Testis (tissue), 2 donors: ENCODE measurements at regions not wholly inside any gene's neighbourhood (a gene's known extent, or its start where the extent isn't known, plus 50 kb on each side); places are given as distances from the start of the nearest gene placed in this dataset.

Experiments
- DNase-seq: peaks from one replicate; pipeline ENCODE4 v3.0.0-alpha.2; 2019
- H3K27ac ChIP-seq, 2 donors: fragments of 200-600 bp; sonication (generic); one replicate each; pipeline ENCODE4 v1.5.1; 2019
- H3K27me3 ChIP-seq: fragments of 200-600 bp; sonication (generic); one replicate; pipeline ENCODE4 v1.5.1; 2019
- H3K36me3 ChIP-seq: fragments of 200-600 bp; sonication (generic); one replicate; pipeline ENCODE4 v1.5.1; 2017; ENCODE audit warnings: low read depth; ENCODE audit errors: missing control alignments
- H3K4me1 ChIP-seq: fragments of 200-600 bp; sonication (generic); one replicate; pipeline ENCODE4 v1.5.1; 2019
- H3K4me3 ChIP-seq, 2 donors: fragments of 200-600 bp; sonication (generic); one replicate each; pipeline ENCODE4 v1.5.1; 2017 to 2019
- H3K9me3 ChIP-seq: fragments of 200-600 bp; sonication (generic); one replicate; pipeline ENCODE4 v1.5.1; 2017
- POLR2A ChIP-seq: fragments of 450-650 bp; IDR thresholded peaks from one replicate; pipeline ENCODE4 v1.6.1; 2017; ENCODE audit warnings: antibody characterized with exemption, mild to moderate bottlenecking, moderate library complexity
- WGBS, 2 donors: methylation state at CpG; one replicate each; pipeline ENCODE4 v1.1.5; 2018; 5-methylcytosine and 5-hydroxymethylcytosine counted together
- intact Hi-C: fragments of 100-400 bp; cut with DNase I; formaldehyde crosslinking; loops from one replicate; pipeline ENCODE4 v1.15.1; 2023; ENCODE audit warnings: low total_unique reads
- TF ChIP-seq, protein P1 (sequence below), 3 experiments: fragments of 450-650 bp in 2 of 3; fragments of 200-600 bp in 1 of 3; sonication (generic) in 1 of 3; IDR thresholded peaks; one replicate each; pipeline ENCODE4 v1.5.1; 2016 to 2019; ENCODE audit warnings: antibody characterized with exemption in 3 of 3, mild to moderate bottlenecking in 2 of 3, moderate library complexity in 1 of 3

- no peak overlapping the region for H3K27ac ChIP-seq
- H3K4me1 ChIP-seq, result no peaks in the 10 kb centered on the region
- no peak for DNase-seq
- TF ChIP-seq POLR2A, result no peak
- TF ChIP-seq, protein P1, sequence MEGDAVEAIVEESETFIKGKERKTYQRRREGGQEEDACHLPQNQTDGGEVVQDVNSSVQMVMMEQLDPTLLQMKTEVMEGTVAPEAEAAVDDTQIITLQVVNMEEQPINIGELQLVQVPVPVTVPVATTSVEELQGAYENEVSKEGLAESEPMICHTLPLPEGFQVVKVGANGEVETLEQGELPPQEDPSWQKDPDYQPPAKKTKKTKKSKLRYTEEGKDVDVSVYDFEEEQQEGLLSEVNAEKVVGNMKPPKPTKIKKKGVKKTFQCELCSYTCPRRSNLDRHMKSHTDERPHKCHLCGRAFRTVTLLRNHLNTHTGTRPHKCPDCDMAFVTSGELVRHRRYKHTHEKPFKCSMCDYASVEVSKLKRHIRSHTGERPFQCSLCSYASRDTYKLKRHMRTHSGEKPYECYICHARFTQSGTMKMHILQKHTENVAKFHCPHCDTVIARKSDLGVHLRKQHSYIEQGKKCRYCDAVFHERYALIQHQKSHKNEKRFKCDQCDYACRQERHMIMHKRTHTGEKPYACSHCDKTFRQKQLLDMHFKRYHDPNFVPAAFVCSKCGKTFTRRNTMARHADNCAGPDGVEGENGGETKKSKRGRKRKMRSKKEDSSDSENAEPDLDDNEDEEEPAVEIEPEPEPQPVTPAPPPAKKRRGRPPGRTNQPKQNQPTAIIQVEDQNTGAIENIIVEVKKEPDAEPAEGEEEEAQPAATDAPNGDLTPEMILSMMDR (IDR thresholded peaks at IDR 0.05), result no peak
- H3K27me3 ChIP-seq, result no peaks in the 10 kb centered on the region
- no peaks in the 10 kb centered on the region for H3K36me3 ChIP-seq
- no peak overlapping the region for H3K4me3 ChIP-seq
- H3K9me3 ChIP-seq, result no peaks in the 10 kb centered on the region
- intact Hi-C loops, result no loop called here
Measured at GRCh38 chr11:11082646-11083045, 224.8 kb upstream of the ZBED5 start.

DNA sequence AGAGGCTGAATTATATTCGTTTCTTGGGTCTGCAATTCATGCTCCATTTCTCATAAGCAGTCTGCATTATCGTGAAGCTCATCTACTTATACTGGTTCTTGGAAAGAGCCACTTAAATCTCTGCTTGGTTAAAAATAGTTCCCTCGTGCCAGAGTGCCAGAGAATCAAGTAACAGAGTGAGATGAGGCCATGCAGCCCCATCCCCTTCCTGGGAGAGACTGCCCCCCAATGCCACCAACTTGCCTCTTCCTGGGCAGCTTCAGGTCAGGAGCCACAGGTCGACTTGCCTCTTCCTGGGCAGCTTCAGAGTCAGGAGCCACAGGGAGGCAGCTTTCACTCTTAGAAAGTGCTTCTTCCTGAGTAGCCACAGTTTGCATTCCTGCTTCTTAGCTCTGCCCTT, 223.9 kb upstream of the ZBED5 start:
- Histone ChIP-seq H3K36me3 (no peaks in the 10 kb centered on the region), H3K27ac (no peak overlapping the region), H3K9me3 (no peaks in the 10 kb centered on the region), H3K4me3 (no peak overlapping the region), H3K27me3 (no peaks in the 10 kb centered on the region), H3K4me1 (no peaks in the 10 kb centered on the region)
- no peak for DNase-seq
- TF ChIP-seq, protein P1 (IDR thresholded peaks at IDR 0.05), result no peak
- TF ChIP-seq POLR2A, result no peak
- 58 to 64% methylated on average over 4 of the region's 4 CpGs for WGBS, 2 donors
- intact Hi-C loops, result no loop called here

DNA sequence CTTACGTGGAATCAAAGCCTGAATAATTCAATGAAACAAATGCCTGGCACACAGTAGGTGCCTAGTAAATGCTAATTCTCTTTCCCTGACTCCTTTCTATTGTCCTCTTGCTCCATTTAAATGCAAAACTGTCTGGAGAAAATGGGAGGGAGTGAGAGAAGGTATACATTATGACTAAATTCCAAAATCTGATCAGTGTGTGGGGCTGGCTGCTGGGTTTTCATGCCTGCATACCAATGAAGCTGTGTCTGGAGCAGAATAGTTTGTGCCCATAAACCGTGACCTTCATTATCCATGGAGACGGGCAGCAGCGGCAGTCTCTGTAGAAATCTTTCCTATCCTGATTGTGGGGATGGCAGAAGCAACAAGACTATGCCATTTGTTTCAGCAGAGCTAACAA, 223.4 kb upstream of the ZBED5 start:
- Histone ChIP-seq H3K27ac (no peak overlapping the region), H3K4me1 (no peaks in the 10 kb centered on the region), H3K9me3 (no peaks in the 10 kb centered on the region), H3K27me3 (no peaks in the 10 kb centered on the region), H3K4me3 (no peak overlapping the region), H3K36me3 (no peaks in the 10 kb centered on the region)
- TF ChIP-seq, protein P1 (IDR thresholded peaks at IDR 0.05), result no peak
- TF ChIP-seq POLR2A, result no peak
- DNase-seq, result no peak
- intact Hi-C loops, result no loop called here
- WGBS, 2 donors, result 89% methylated on average over 4 of the region's 4 CpGs

- intact Hi-C loops, result no loop called here
- no peak overlapping the region for H3K4me3 ChIP-seq
- H3K27ac ChIP-seq, result no peak overlapping the region
- H3K4me1 ChIP-seq, result no peaks in the 10 kb centered on the region
- WGBS, 2 donors, result 89 to 96% methylated on average over 4 of the region's 4 CpGs
- TF ChIP-seq, protein P1 (IDR thresholded peaks at IDR 0.05), result no peak
- no peak for TF ChIP-seq POLR2A
- DNase-seq, result no peak
- no peaks in the 10 kb centered on the region for H3K36me3 ChIP-seq
- no peaks in the 10 kb centered on the region for H3K9me3 ChIP-seq
- H3K27me3 ChIP-seq, result no peaks in the 10 kb centered on the region
Measured at GRCh38 chr11:11078344-11079086, 220.7 kb upstream of the ZBED5 start.

DNA sequence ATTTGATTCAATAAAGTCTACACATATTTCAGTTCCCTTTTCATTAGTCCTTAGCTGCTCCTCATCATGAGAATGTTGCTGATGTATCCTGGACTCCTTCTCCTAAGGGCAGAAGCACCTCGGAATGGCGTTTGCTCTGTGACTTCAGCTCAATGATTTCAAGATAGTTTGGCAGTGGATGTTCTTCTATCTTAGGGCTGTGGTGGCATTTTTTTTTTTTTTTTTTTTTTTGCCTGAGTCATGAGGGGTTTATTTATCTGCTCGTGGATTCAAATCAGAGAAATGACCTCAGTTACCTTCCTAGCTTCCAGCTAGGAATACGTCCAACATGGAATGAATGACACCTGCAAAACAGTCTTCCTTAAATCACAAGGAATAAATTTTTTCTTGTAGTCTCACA, 220.0 kb upstream of the ZBED5 start:
- Histone ChIP-seq H3K4me3 (no peak overlapping the region), H3K36me3 (no peaks in the 10 kb centered on the region), H3K9me3 (no peaks in the 10 kb centered on the region), H3K4me1 (no peaks in the 10 kb centered on the region), H3K27me3 (no peaks in the 10 kb centered on the region), H3K27ac (no peak overlapping the region)
- intact Hi-C loops, result no loop called here
- no peak for DNase-seq
- TF ChIP-seq, protein P1 (IDR thresholded peaks at IDR 0.05), result no peak
- TF ChIP-seq POLR2A, result no peak
- WGBS, 2 donors, result 89 to 90% methylated on average over 4 of the region's 4 CpGs
